ENCODE measurements at regions not wholly inside any gene's neighbourhood (a gene's known extent, or its start where the extent isn't known, plus 50 kb on each side); places are given as distances from the start of the nearest gene placed in this dataset.

DNA sequence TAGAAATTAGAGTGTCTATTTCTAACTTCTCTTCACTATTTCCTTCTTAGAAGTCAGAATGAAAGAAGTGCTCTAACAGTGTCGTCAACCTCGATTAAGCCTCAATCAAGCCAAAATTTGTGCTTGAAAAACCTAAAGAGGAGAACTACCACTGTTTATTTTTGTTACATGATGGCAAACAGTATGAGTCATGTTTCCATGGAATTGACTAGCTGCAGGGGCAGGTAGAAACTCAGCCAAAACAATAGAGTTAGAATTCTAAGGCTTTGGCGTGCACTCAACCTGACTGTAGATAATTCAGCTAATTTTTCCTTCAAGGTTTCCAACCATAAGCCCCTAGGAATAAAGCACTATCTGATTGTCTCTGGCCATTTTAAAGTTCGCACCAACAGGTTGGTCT lies 415.9 kb downstream of the ETS1 start:
- no peak for DNase-seq (ENCODE audit: low read depth, low spot score)
- Histone ChIP-seq H3K36me3 (ENCODE audit: control insufficient read depth in 2 of 2, insufficient read depth in 2 of 2, low read length in 1 of 2) (no peaks in the 10 kb centered on the region), H3K79me2 (ENCODE audit: control insufficient read depth, insufficient read depth, low read length) (no peaks in the 10 kb centered on the region), H2AFZ (ENCODE audit: control insufficient read depth, low read depth, low read length) (no peak overlapping the region), H3K4me1 (ENCODE audit: control insufficient read depth, insufficient read depth, low read length) (no peaks in the 10 kb centered on the region), H3K9me3 (replicated peaks; ENCODE audit: control insufficient read depth, insufficient read depth, low read length) (no peaks in the 10 kb centered on the region), H3K9ac (ENCODE audit: control insufficient read depth, insufficient read depth, low read length) (no peak overlapping the region), H4K20me1 (ENCODE audit: control insufficient read depth, insufficient read depth) (no peaks in the 10 kb centered on the region), H3K27me3 (replicated peaks in 1 of 2; ENCODE audit: control insufficient read depth in 2 of 2, insufficient read depth in 2 of 2, low read length in 1 of 2) (no peaks in the 10 kb centered on the region; a peak in 3 of 4 replicates), H3K4me2 (ENCODE audit: control insufficient read depth, insufficient read depth) (no peak overlapping the region), H3K4me3 (no peak overlapping the region), H3K27ac (ENCODE audit: control insufficient read depth, insufficient read depth) (no peak overlapping the region)
- WGBS (ENCODE audit: insufficient coverage, insufficient replicate concordance, low lambda C conversion rate, missing lambda C conversion rate) = 27% methylated on average over 4 of the region's 4 CpGs
- TF ChIP-seq CREM (IDR thresholded peaks at IDR 0.05; ENCODE audit: low read depth) = no peak
- TF ChIP-seq, protein P1, sequence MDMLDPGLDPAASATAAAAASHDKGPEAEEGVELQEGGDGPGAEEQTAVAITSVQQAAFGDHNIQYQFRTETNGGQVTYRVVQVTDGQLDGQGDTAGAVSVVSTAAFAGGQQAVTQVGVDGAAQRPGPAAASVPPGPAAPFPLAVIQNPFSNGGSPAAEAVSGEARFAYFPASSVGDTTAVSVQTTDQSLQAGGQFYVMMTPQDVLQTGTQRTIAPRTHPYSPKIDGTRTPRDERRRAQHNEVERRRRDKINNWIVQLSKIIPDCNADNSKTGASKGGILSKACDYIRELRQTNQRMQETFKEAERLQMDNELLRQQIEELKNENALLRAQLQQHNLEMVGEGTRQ (IDR thresholded peaks at IDR 0.05; ENCODE audit: borderline replicate concordance, low read depth, low read length) = no peak
- TF ChIP-seq POU2F2 (IDR thresholded peaks at IDR 0.05; ENCODE audit: borderline replicate concordance, low read depth, low read length) = no peak
- TF ChIP-seq, protein P2, sequence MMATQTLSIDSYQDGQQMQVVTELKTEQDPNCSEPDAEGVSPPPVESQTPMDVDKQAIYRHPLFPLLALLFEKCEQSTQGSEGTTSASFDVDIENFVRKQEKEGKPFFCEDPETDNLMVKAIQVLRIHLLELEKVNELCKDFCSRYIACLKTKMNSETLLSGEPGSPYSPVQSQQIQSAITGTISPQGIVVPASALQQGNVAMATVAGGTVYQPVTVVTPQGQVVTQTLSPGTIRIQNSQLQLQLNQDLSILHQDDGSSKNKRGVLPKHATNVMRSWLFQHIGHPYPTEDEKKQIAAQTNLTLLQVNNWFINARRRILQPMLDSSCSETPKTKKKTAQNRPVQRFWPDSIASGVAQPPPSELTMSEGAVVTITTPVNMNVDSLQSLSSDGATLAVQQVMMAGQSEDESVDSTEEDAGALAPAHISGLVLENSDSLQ (IDR thresholded peaks at IDR 0.05) = no peak
- TF ChIP-seq SREBF2 (IDR thresholded peaks at IDR 0.05; ENCODE audit: low read length) = no peak
- TF ChIP-seq, protein P3, sequence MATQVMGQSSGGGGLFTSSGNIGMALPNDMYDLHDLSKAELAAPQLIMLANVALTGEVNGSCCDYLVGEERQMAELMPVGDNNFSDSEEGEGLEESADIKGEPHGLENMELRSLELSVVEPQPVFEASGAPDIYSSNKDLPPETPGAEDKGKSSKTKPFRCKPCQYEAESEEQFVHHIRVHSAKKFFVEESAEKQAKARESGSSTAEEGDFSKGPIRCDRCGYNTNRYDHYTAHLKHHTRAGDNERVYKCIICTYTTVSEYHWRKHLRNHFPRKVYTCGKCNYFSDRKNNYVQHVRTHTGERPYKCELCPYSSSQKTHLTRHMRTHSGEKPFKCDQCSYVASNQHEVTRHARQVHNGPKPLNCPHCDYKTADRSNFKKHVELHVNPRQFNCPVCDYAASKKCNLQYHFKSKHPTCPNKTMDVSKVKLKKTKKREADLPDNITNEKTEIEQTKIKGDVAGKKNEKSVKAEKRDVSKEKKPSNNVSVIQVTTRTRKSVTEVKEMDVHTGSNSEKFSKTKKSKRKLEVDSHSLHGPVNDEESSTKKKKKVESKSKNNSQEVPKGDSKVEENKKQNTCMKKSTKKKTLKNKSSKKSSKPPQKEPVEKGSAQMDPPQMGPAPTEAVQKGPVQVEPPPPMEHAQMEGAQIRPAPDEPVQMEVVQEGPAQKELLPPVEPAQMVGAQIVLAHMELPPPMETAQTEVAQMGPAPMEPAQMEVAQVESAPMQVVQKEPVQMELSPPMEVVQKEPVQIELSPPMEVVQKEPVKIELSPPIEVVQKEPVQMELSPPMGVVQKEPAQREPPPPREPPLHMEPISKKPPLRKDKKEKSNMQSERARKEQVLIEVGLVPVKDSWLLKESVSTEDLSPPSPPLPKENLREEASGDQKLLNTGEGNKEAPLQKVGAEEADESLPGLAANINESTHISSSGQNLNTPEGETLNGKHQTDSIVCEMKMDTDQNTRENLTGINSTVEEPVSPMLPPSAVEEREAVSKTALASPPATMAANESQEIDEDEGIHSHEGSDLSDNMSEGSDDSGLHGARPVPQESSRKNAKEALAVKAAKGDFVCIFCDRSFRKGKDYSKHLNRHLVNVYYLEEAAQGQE (IDR thresholded peaks at IDR 0.05; ENCODE audit: low read depth, low read length) = no peak
- TF ChIP-seq PML (IDR thresholded peaks at IDR 0.05; ENCODE audit: low read length) = no peak
- TF ChIP-seq RAD21 (IDR thresholded peaks at IDR 0.05; ENCODE audit: insufficient read depth, low read depth, low read length) = no peak
- no peak for TF ChIP-seq HDAC6 (IDR thresholded peaks at IDR 0.05; ENCODE audit: unreplicated experiment)
- TF ChIP-seq, protein P4, sequence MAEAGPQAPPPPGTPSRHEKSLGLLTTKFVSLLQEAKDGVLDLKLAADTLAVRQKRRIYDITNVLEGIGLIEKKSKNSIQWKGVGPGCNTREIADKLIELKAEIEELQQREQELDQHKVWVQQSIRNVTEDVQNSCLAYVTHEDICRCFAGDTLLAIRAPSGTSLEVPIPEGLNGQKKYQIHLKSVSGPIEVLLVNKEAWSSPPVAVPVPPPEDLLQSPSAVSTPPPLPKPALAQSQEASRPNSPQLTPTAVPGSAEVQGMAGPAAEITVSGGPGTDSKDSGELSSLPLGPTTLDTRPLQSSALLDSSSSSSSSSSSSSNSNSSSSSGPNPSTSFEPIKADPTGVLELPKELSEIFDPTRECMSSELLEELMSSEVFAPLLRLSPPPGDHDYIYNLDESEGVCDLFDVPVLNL (IDR thresholded peaks at IDR 0.05; ENCODE audit: low read depth, low read length) = no peak
- no peak for TF ChIP-seq ATF7 (IDR thresholded peaks at IDR 0.05; ENCODE audit: low read depth)
- ChIA-PET SMC1A (ENCODE audit: uncharacterized antibody, unreplicated experiment) (interaction anchor here (0.9 to 14.1 kb wide), 12 partner anchors 13 to 785 kb away, joined by 3 to 119 read pairs (median 6); no protein-coding TSS in a partner anchor), CTCF (interaction anchor here (1.0 to 11.5 kb wide), 24 partner anchors 8 to 785 kb away, joined by 3 to 129 read pairs (median 6); no protein-coding TSS in a partner anchor), POLR2A (no interaction called here), RAD21 (ENCODE audit: unreplicated experiment) (interaction anchor here (1.0 to 6.8 kb wide), 6 partner anchors 14 to 679 kb away, joined by 3 to 97 read pairs (median 17); no protein-coding TSS in a partner anchor)
- ATAC-seq = no peak
- no peak for FAIRE-seq
- in situ Hi-C loops (cut with MboI) = loop anchor here (5.0 kb wide), 2 partner anchors 461 to 591 kb away; no protein-coding TSS in a partner anchor
- intact Hi-C loops (cut with micrococcal nuclease; ENCODE audit: unreplicated experiment) = loop anchor here (5.0 to 10.0 kb wide), 5 partner anchors 116 to 786 kb away; no protein-coding TSS in a partner anchor
- BruUV-seq (replicated peaks) = no TSS peak

Data from GM12878 (cell line).